ENCODE measurements at regions not wholly inside any gene's neighbourhood (a gene's known extent, or its start where the extent isn't known, plus 50 kb on each side); places are given as distances from the start of the nearest gene placed in this dataset.
"Not testable (repeated sequence)": the region's sequence is repeated elsewhere in the genome, so short reads cannot be mapped to it uniquely, and the experiment has no call there.

DNA sequence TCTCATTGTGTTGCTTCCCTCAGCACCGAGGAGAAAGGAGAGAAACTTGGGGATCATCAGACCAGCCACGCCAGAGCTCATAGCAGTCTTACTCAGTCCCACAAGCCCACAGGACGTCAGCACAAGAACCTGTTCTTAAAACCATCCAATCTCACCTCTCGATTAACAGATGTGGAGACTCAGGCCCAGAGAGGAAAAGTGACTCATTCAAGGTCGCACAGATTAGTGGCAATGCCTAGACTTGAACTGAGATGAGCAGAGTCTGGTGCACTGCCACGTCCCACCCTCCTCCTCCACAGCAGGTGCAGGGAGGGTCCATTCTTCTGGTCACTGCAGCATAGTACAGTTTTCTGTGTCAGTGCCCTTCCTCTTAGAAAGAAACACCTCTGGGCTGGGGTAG, 154.9 kb upstream of the PZP start:
- DNase-seq (ENCODE audit: extremely low spot score, unreplicated experiment), result no peak
- Mint-ChIP-seq H3K27ac (no peak overlapping the region), H3K27me3 (peaks cover 11% of the 10 kb centered on the region), H3K36me3 (no peaks in the 10 kb centered on the region), H3K4me3 (no peak overlapping the region), H3K4me1 (ENCODE audit: unreplicated experiment) (no peaks in the 10 kb centered on the region), H3K9me3 (no peaks in the 10 kb centered on the region)
- no peak for TF ChIP-seq CTCF (conservative IDR thresholded peaks at IDR 0.05)

GRCh38 chr12:9361879-9362326, 153.7 kb upstream of the PZP start:
- H3K36me3 Mint-ChIP-seq, result no peaks in the 10 kb centered on the region
- H3K27me3 Mint-ChIP-seq, result peaks cover 11% of the 10 kb centered on the region
- no peak overlapping the region for H3K27ac Mint-ChIP-seq
- no peak for TF ChIP-seq CTCF (conservative IDR thresholded peaks at IDR 0.05)
- H3K4me3 Mint-ChIP-seq, result no peak overlapping the region
- H3K4me1 Mint-ChIP-seq (ENCODE audit: unreplicated experiment), result no peaks in the 10 kb centered on the region
- DNase-seq (ENCODE audit: extremely low spot score, unreplicated experiment), result no peak
- H3K9me3 Mint-ChIP-seq, result no peaks in the 10 kb centered on the region

DNA sequence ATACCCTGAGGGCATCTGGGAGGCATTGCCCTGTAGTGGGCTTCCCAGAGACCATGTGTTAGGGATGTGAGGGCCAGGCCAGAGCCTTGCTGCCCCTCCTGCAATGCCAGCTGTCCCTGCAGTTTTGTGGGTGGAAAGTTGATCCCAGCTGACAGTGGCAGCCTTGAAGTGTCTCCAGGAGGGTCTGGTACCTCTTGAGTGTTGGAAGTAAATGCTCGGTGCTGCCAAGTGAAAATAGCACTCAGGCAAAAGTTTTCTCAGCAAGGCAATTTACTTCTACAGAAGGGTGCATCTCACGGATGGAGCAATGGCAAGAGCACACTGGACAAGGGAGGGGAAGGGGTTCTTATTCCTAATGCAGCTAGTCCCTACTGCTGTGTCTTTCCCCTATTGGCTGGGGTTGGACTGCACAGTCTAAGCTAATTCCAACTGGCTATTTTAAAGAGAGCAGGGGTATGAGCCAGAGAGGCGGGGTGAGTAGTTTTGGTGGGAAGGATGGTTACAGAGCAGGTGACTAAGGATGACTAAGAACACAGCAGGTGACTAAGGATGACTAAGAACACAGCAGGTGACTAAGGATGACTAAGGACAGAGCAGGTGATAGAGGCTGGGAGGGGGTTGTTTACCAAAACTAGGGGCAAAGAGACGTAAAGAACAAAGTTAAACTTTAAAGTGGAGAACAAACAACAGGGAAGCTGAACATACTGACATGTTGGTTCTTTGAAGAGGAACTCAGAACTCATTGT, 146.0 kb upstream of the PZP start:
- H3K9me3 Mint-ChIP-seq; H3K27me3 Mint-ChIP-seq; H3K4me1 Mint-ChIP-seq (ENCODE audit: unreplicated experiment); H3K4me3 Mint-ChIP-seq; H3K27ac Mint-ChIP-seq; DNase-seq (ENCODE audit: extremely low spot score, unreplicated experiment): not testable (repeated sequence)
- H3K36me3 Mint-ChIP-seq, result peaks cover 15% of the 10 kb centered on the region

DNA sequence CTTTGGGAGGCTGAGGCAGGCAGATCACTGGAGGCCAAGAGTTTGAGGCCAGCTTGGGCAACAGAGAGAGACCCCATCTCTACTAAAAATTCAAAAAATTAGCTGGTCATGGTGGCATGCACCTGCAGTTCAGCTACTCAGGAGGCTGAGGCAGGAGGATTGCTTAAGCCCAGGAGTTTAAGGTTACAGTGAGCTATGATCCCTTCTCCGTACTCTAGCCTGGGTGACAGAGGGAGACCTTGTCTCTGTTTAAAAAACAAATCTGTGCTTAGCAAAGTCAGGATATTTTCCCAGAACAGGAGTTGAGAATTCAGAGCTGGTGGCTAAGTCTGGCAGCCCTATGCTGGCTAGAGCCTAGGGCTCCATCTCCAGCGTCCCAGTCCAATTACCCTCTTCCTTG, 142.9 kb upstream of the PZP start:
- H3K27me3 Mint-ChIP-seq, result no peaks in the 10 kb centered on the region
- no peak overlapping the region for H3K27ac Mint-ChIP-seq
- no peaks in the 10 kb centered on the region for H3K9me3 Mint-ChIP-seq
- peaks cover 14% of the 10 kb centered on the region for H3K36me3 Mint-ChIP-seq
- no peak for DNase-seq (ENCODE audit: extremely low spot score, unreplicated experiment)
- H3K4me3 Mint-ChIP-seq, result no peak overlapping the region
- TF ChIP-seq CTCF (conservative IDR thresholded peaks at IDR 0.05), result no peak
- H3K4me1 Mint-ChIP-seq (ENCODE audit: unreplicated experiment), result no peaks in the 10 kb centered on the region

DNA sequence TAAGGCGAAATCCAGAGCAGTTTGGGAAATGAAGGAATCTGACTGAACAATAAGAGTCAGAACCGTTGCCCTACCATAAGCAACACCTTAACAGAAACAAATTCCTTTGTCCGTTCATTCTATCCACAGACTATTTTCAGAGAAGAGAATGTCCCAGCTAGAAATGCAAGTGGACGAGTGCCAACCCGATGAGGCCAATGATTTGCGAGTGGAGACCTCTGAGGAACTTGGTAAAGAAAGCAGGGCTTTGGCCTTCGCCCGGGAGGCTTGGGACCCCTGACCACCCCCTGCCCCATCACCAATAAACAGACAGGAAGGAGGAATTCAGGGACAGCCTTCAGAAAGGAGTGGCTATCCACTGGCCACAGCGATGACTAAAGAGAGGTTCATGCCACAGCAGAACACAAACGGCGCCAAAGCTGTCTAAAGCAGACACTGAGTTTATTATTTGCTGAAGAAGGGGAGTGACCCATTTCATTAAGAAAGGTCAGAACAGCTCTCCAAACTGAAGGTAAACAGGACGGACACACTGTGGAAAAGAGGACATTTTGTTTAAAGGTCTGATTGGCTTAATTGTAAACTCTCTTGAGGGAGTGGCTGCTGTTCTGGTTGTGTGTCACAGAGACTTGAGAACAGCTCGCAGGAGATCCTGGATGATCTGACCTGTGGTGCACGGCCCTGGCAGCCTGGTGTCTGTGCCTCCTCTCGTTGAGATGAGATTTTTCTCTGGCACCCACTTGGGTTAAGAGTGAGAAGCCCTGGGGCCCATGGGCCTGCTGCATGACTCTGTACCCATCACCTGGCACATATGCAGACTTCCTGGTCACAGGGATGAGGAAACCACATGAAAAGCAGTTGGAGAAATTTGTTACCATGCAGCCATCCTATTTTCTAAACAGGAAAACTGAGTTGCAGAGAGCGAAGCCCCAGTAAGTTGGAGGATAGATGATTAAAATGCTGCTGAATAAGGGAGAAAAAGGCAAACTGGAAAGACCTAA, 142.0 kb upstream of the PZP start:
- TF ChIP-seq CTCF (conservative IDR thresholded peaks at IDR 0.05), result no peak
- no peak overlapping the region for H3K4me3 Mint-ChIP-seq
- no peaks in the 10 kb centered on the region for H3K4me1 Mint-ChIP-seq (ENCODE audit: unreplicated experiment)
- H3K27me3 Mint-ChIP-seq, result no peaks in the 10 kb centered on the region
- no peak overlapping the region for H3K27ac Mint-ChIP-seq
- peaks cover 13% of the 10 kb centered on the region for H3K36me3 Mint-ChIP-seq
- no peaks in the 10 kb centered on the region for H3K9me3 Mint-ChIP-seq
- no peak for DNase-seq (ENCODE audit: extremely low spot score, unreplicated experiment)

All from type B pancreatic cell (in vitro differentiated cells).